Activated T-cell treated with anti-CD3 and anti-CD28 coated beads, Interleukin-2, amount 50 U/mL, for 48 hours (primary cell): ENCODE measurements at regions not wholly inside any gene's neighbourhood (a gene's known extent, or its start where the extent isn't known, plus 50 kb on each side); places are given as distances from the start of the nearest gene placed in this dataset.
A peak's percentile ranks its signal among the peaks of the same experiment; 100 is the strongest.

Experiments
- DNase-seq, 2 experiments: peaks; one replicate each; pipeline ENCODE4 v3.0.0-alpha.2; 2020

DNA sequence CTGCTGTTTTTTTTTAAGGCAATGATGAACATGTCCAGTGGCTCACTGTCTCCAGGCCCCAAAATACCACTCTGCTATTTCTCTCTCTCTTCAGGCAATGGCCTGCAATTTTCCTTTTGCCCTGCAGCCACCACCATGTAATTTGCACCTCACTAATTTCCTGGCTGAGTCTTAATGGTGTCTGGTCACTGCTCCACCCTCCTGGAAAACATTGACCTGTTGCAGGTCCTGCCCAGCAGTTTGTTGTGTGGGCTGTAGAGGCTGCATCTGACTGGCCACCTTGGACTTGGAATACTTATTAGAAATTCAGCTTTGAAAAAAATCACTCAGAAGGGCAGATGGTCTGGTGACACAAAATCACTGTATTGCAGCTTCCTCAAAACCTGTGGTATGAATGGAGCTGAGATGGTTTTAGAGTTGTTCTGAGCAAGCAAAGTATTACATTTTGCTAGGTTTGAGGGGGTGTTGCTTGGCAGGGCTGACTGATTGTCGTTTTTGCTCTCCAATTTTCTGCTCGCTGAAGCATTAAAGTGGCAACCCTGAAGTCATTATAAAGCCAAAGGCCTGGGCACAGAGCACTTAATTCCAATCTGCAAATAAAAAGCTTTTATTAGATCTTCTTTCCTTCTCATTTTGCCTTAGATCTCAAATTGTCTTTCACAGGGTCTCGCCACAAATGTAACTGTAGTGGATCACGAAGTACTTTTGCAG lies 134.8 kb downstream of the TMEM174 start:
- no peak for DNase-seq

DNA sequence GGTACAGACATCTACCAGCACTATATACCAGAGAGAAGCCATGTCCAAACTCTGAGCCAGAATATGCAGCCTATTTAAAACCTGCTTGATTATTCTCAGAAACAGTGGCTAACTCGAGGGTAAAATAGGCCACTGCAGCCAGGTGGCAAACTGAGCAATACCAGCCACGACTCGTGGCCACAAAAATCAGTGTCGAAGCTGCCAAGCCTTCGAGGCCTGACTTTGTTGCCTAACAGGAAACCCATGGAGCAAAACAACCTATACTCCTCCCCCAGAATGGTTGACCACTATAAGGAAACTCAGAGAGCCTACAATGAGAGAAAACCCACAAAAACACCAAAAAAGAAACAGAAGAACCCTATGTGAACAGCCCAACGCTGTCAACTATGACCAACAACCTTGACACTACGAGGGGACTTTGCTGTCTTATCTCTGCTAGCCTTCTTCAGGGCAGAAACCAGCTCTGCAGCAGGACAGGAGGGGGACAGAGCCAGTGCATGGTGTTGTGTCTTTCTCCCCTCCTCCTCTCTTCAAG lies 133.8 kb downstream of the TMEM174 start:
- DNase-seq: no peak

DNA sequence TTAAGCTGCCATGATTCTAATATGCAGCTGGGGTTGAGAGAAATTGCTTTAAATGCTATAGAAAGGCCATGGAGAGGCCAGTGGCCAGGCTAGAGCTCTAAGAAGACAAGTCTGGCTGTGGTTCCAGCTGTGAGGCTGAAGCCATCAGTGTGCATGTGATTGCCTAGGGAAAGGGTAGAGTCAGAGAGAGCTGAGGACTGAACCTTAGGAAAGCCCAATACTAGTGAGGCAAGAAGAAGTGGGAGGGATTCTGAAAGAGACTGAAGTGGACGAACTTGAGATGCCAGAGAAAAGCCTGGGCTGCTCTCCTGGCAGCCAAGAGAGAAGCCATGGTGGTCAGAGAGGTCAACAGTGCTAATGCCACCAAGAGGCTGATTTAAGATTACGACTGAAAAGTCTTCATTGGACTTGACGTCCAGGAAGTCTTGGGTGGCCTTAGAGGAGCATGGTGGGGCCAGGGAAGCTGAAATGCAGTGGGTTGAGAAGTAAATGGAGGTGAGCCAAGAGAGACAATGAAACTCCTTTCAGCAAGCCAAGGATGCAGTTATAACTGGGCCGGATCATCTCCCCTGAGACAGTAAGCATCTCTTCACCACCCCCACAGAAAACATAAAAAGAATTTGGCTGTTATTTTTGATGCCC lies 133.2 kb downstream of the TMEM174 start:
- DNase-seq: no peak

GRCh38 chr5:73305386-73305785 lies 132.4 kb downstream of the TMEM174 start:
- no peak for DNase-seq

- no peak for DNase-seq
Measured at GRCh38 chr5:73304381-73304780, 131.4 kb downstream of the TMEM174 start.

DNA sequence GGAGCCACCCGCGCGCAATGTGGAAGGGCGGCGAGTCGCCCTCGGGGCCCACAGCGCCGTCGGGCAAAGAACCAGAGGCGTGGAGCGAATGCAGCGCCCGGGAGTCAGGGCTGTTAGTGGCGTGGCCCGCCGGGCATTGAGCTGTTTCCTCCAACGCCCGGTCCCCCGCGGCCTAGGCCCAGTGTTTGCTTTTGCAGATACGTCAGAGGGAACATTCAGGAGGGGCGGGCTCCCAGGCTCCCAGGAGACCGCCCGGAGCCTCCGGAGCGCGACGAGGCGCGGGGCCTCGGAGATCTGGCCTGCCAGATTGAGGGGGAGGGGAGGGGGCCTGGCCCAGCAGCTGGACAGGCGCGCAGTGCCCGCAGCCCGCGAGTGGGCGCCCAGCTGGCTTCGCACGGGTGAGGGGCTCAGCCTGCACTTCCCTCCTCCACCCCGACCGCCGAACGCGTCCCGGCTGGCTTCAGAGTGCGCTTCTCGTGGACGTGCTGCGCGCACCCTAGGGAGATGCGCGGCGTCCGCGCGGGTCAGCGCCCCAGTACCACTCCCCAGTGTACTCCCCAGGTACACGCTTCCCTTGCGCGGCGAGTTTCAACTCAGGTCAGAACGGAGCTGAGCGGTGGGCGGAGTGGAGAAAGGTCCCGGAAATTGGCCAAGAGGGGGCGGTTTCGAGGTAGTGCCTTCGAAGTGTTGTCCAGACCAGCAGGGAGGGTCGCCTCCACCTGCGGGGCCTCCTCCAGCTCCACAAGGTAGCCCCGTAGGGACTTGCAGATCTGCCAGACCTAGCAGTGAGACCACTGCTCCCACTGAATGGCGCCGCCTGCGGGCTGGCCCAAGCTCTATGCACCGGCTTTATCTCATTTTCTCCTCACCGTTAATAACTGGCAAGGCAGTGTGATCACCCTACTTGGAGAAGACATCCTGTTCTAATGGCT lies 130.4 kb downstream of the TMEM174 start:
- no peak for DNase-seq

DNA sequence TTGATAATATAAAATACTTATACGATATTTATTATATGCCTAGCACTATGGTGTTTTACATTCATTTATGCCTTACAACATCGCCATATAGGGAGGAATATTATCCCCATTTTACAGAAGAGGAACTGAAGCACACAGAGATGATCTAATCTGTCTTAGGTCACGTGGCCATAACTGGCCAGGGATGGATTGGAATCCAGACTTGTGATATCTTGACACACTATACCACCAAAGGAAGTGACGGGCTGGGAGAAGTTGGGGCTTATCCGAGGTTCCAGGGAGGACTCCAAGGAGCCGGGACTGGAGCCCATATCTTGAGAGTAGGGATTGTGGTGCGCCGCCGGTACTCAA lies 129.8 kb downstream of the TMEM174 start:
- DNase-seq: no peak

DNA sequence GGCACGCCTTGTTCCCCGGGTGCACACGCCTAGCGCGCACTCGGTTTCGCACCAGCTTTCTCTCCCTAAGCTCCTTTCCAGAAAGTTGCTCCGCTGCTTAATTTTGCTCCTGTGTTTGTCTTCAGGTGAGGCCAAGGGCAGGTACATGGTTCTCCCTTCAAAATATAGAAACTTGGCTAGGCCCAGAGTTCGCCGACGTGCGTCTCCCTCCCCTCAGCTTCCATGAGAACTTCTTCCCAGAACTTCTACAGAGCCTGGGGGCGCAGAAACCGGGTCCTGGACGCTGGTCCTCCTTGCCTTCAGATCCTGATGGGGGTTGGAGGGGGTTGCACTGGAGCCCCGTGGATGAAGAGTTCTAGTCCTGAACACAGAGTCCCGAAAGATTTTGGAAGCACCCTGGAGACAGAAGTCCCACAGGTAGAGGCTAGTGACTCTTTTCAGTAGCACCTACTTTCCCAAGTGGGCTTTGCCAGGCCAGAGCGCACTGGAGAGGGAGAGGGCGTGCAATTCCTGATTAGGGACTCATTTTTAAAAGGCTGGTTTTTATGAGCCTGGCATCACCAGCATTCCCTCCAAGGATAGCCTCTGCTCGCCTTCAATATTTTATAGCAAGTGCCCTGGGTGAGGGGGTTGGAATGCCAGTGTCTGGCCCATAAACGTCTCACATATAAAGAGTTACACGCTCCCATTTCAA lies 128.4 kb downstream of the TMEM174 start:
- no peak for DNase-seq

GRCh38 chr5:73300337-73301207 lies 127.6 kb downstream of the TMEM174 start:
- DNase-seq: no peak

GRCh38 chr5:73299665-73300336 lies 126.8 kb downstream of the TMEM174 start:
- no peak for DNase-seq

DNA sequence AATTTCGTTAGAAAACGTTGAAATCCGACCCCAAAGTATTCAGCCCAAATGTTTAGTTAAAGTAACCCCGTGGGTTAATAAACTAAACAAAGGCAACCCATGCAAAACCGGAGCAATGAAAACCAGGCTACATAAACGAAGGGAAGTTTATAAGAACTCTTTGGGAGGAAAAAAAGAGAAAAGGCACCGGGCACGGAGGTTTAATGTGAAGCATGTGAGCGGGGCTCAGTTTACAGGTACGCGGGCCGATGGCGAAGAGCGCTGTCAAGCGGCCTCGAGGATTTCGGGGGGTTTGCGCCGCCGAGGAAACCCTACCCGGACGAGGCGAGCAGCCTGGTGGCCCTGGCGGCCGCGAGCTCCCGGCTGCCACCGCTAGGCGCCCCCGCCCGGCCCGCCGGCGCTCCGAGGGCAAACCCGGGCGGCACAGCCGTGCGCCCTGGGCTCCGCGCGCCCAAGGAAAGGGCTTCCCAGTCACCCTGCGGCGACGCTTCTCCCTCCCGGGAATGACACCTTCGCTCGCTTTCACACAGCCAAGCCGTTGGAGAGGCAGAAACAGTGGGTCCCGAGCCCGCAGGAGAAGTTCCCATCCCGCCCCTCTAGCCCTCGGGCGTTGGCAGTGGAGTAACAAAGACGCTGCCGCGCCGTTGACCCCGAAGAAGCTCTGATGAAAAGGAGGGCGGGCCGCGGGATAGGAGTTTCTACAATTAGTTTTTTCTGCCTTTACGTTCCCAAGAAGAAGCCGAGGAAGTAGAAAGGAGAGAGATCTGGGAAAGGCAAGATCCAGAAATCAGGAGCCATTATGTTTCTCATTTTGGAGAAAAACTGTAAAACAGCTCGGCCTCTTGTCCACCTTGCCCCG lies 126.0 kb downstream of the TMEM174 start:
- DNase-seq: peak in 1 of 2 experiments; percentile 40

DNA sequence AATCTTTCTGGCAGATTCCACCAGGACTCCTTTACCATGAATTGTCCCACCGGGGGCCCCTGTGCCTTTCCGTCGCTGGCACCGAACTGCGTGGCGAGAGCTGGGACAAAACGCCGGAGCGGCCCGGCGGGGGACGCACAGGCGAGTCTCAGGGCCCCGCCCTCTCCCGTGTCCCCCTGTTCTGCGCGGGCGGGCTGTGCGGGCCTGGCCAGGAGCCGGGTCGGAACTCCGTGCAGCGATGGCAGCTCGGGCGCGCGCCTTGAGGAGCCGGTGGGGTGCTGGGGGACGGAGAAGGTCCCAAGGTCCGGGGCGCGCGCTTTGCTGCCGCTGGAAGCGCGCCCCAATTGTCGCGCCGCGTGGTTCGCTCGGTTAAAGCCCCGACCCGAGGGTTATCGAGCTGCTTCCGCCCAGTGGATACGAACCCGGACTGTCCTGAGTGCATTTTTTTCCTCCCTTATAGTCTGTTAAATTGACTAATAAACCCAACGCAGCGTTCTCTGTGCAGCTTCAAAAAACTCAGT lies 125.3 kb downstream of the TMEM174 start:
- DNase-seq: no peak

DNA sequence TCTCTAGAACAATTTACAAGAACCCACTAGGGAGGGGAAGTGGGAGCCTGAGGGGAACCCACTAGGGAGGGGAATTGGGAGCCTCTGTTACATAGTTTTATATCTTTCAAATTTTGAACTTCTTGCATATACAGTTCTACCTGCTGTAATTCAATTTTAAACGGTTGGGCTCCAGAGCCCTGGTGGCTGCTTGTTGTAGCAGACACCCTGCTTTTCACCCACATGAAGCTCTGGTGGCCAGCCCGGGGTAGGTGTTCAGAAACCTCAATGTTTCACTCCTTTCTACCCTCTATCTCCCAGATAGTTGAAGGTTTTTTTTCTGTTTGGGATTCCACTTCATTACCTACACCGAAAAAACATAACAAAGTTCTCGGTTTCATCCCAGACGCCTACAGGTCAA lies 124.4 kb downstream of the TMEM174 start:
- DNase-seq: no peak

DNA sequence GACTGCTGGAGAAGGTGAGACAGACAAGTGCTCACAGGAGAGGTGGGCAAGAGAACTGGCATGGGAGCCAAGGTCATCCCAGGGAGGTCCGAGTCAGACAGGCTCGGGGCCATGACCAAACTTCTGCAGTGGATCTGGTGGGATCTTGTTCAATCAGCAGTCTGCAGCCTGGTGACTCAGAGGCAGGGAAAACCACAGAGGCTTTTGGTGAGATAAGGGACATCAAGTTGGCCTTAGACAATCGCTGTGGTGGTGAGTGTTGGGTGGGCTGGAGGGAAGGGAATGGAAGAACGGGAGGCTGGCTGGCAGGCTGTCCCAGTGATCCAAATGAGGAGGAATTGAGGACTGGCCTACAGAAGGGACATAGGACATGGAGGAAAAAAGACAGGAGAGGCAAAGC lies 123.8 kb downstream of the TMEM174 start:
- no peak for DNase-seq

GRCh38 chr5:73295921-73296320 lies 122.9 kb downstream of the TMEM174 start:
- DNase-seq: no peak

GRCh38 chr5:73295447-73295846 lies 122.5 kb downstream of the TMEM174 start:
- no peak for DNase-seq

- no peak for DNase-seq
Measured at GRCh38 chr5:73292816-73293459, 119.9 kb downstream of the TMEM174 start.

- no peak for DNase-seq
Measured at GRCh38 chr5:73291873-73292272, 118.9 kb downstream of the TMEM174 start.

DNA sequence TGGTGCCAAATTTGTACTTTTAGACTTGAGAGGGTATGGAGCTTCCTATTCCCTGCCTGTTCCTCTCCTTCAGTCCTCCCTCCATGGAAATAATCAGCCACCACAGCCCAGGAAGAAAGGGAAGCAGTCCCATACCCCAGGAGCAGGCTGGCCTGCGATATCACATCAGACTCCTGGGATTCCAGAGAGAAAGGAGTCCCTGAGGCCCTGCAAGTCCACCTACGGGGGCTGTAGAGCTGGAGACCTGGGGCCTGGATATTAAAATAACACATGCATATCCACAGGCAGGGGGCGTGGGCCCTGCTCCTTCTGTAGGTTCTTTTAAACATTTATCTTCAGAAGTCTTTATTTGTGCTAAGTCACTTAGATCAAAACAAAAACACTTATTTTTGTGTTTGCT lies 117.2 kb downstream of the TMEM174 start:
- no peak for DNase-seq
